WTC11 (cell line): ENCODE measurements at regions not wholly inside any gene's neighbourhood (a gene's known extent, or its start where the extent isn't known, plus 50 kb on each side); places are given as distances from the start of the nearest gene placed in this dataset.

Source experiments
- ATAC-seq: fragments of 200-7000 bp; cut with Tn5 transposase; 2 replicates; pipeline ENCODE4 v1.10.0; 2021; ENCODE audit warnings: mild to moderate bottlenecking, moderate library complexity
- CTCF ChIA-PET: fragments of 300-600 bp; sonication (Branson Sonifier 250); formaldehyde crosslinking; loops from one replicate; lab custom pipeline; 2021; ENCODE audit warnings: antibody characterized with exemption; lab: Charles Lee
- POLR2A ChIA-PET: fragments of 350-600 bp; sonication (Branson Sonifier 250); formaldehyde crosslinking; loops from one replicate; lab custom pipeline; 2021; ENCODE audit warnings: antibody characterized with exemption; lab: Charles Lee
- DNase-seq: peaks from one replicate; pipeline ENCODE4 v3.0.0; 2021; ENCODE audit warnings: low spot score
- H3K27ac Mint-ChIP-seq: 2 replicates; pipeline ENCODE4 v1.8.0; 2021; ENCODE audit warnings: mixed read lengths
- H3K27me3 Mint-ChIP-seq: 2 replicates; pipeline ENCODE4 v1.8.0; 2021; ENCODE audit warnings: low read depth, mild to moderate bottlenecking, moderate library complexity, mixed read lengths
- H3K36me3 Mint-ChIP-seq: 2 replicates; pipeline ENCODE4 v1.8.0; 2021; ENCODE audit warnings: mixed read lengths
- H3K4me1 Mint-ChIP-seq: 2 replicates; pipeline ENCODE4 v1.8.0; 2022; ENCODE audit warnings: mixed read lengths
- H3K4me3 Mint-ChIP-seq: 2 replicates; pipeline ENCODE4 v1.8.0; 2021; ENCODE audit warnings: mild to moderate bottlenecking, moderate library complexity, mixed read lengths
- H3K9me3 Mint-ChIP-seq: 2 replicates; pipeline ENCODE4 v1.8.0; 2021; ENCODE audit warnings: mixed read lengths
- ARID4B ChIP-seq: sonication (generic); formaldehyde crosslinking; IDR thresholded peaks from 2 replicates; pipeline ENCODE4 v1.8.0; 2023; ENCODE audit warnings: missing genetic modification reagents, mild to moderate bottlenecking, borderline replicate concordance
- ATF3 ChIP-seq: sonication (generic); formaldehyde crosslinking; conservative IDR thresholded peaks from 2 replicates; pipeline ENCODE4 v1.8.1; 2022; ENCODE audit warnings: mild to moderate bottlenecking, missing genetic modification reagents
- CDX4 ChIP-seq: fragments of 250-450 bp; sonication (Bioruptor Pico); IDR thresholded peaks from 2 replicates; pipeline ENCODE4 v1.9.0; 2021; ENCODE audit warnings: moderate library complexity, mild to moderate bottlenecking, inconsistent platforms, borderline replicate concordance
- CREM ChIP-seq: sonication (generic); formaldehyde crosslinking; IDR thresholded peaks from 2 replicates; pipeline ENCODE4 v1.8.1; 2022; ENCODE audit warnings: mild to moderate bottlenecking, missing genetic modification reagents, moderate library complexity
- E2F1 ChIP-seq: sonication (generic); formaldehyde crosslinking; IDR thresholded peaks from 2 replicates; pipeline ENCODE4 v1.8.0; 2022; ENCODE audit warnings: mild to moderate bottlenecking, missing genetic modification reagents
- EMX1 ChIP-seq: fragments of 250-450 bp; sonication (Bioruptor Pico); IDR thresholded peaks from 2 replicates; pipeline ENCODE4 v1.8.0; 2021; ENCODE audit warnings: mild to moderate bottlenecking
- FOXP4 ChIP-seq: sonication (generic); formaldehyde crosslinking; IDR thresholded peaks from 2 replicates; pipeline ENCODE4 v1.8.0; 2022; ENCODE audit warnings: mild to moderate bottlenecking, missing genetic modification reagents
- IRF2 ChIP-seq: sonication (generic); formaldehyde crosslinking; IDR thresholded peaks from 2 replicates; pipeline ENCODE4 v1.8.0; 2022; ENCODE audit warnings: low read depth, missing genetic modification reagents, borderline replicate concordance
- JUN ChIP-seq: sonication (generic); formaldehyde crosslinking; IDR thresholded peaks from 2 replicates; pipeline ENCODE4 v1.8.0; 2023; ENCODE audit warnings: mild to moderate bottlenecking, missing genetic modification reagents
- NFE2L1 ChIP-seq: sonication (generic); formaldehyde crosslinking; IDR thresholded peaks from 2 replicates; pipeline ENCODE4 v1.8.1; 2023; ENCODE audit warnings: missing genetic modification reagents
- SMAD4 ChIP-seq: sonication (generic); formaldehyde crosslinking; IDR thresholded peaks from 2 replicates; pipeline ENCODE4 v1.8.0; 2022; ENCODE audit warnings: mild to moderate bottlenecking, missing genetic modification reagents
- TCF7 ChIP-seq: sonication (generic); formaldehyde crosslinking; IDR thresholded peaks from 2 replicates; pipeline ENCODE4 v1.8.0; 2022; ENCODE audit warnings: mild to moderate bottlenecking, low read depth, missing genetic modification reagents, moderate library complexity
- TEAD4 ChIP-seq: sonication (generic); formaldehyde crosslinking; IDR thresholded peaks from 2 replicates; pipeline ENCODE4 v1.8.0; 2022; ENCODE audit warnings: mild to moderate bottlenecking, missing genetic modification reagents
- USF1 ChIP-seq: sonication (generic); formaldehyde crosslinking; IDR thresholded peaks from 2 replicates; pipeline ENCODE4 v1.8.0; 2022; ENCODE audit warnings: mild to moderate bottlenecking, missing genetic modification reagents
- ZNF232 ChIP-seq: sonication (generic); formaldehyde crosslinking; IDR thresholded peaks from 2 replicates; pipeline ENCODE4 v1.8.0; 2022; ENCODE audit warnings: mild to moderate bottlenecking, missing genetic modification reagents
- ZNF532 ChIP-seq: fragments of 250-450 bp; sonication (Bioruptor Pico); IDR thresholded peaks from 2 replicates; pipeline ENCODE4 v1.9.0; 2021; ENCODE audit warnings: mild to moderate bottlenecking, borderline replicate concordance
- ZNF671 ChIP-seq: fragments of 250-450 bp; sonication (Bioruptor Pico); IDR thresholded peaks from 2 replicates; pipeline ENCODE4 v1.8.0; 2021; ENCODE audit warnings: mild to moderate bottlenecking

GRCh38 chr14:66119606-66120231 lies 366.5 kb upstream of the CCDC196 start:
- POLR2A ChIA-PET, result interaction anchor here (0.7 kb wide), 1 partner anchor 50 kb away, joined by 3 read pairs; no protein-coding TSS in a partner anchor
- H3K27me3 Mint-ChIP-seq, result peaks cover 5% of the 10 kb centered on the region; the same call in 1 of the 2 replicates
- CTCF ChIA-PET, result no interaction called here
- no peak overlapping the region for H3K27ac Mint-ChIP-seq
- TF ChIP-seq E2F1 (CRISPR knock-in tag) (no peak), ZNF232 (no peak), ZNF671 (CRISPR knock-in tag) (no peak), IRF2 (CRISPR knock-in tag) (no peak), ATF3 (CRISPR knock-in tag) (no peak)
- DNase-seq (no peak), ATAC-seq (no peak)
- no peaks in the 10 kb centered on the region for H3K36me3 Mint-ChIP-seq
- H3K4me1 Mint-ChIP-seq, result peaks cover 32% of the 10 kb centered on the region
- H3K4me3 Mint-ChIP-seq, result no peak overlapping the region
- H3K9me3 Mint-ChIP-seq, result no peaks in the 10 kb centered on the region

GRCh38 chr14:66120402-66120801 lies 365.8 kb upstream of the CCDC196 start:
- Mint-ChIP-seq H3K27ac (no peak overlapping the region), H3K9me3 (peaks cover 4% of the 10 kb centered on the region; the same call in 1 of the 2 replicates), H3K36me3 (no peaks in the 10 kb centered on the region), H3K27me3 (peaks cover 5% of the 10 kb centered on the region; the same call in 1 of the 2 replicates)
- POLR2A ChIA-PET, result interaction anchor here (0.7 kb wide), 1 partner anchor 51 kb away, joined by 3 read pairs; no protein-coding TSS in a partner anchor
- no peak for TF ChIP-seq SMAD4 (CRISPR knock-in tag)
- TF ChIP-seq ZNF532 (CRISPR knock-in tag), result no peak
- TF ChIP-seq TCF7 (CRISPR knock-in tag), result no peak
- no peak for TF ChIP-seq CDX4 (CRISPR knock-in tag)
- TF ChIP-seq EMX1 (CRISPR knock-in tag), result no peak
- TF ChIP-seq CREM (CRISPR knock-in tag), result no peak
- no peak for TF ChIP-seq ARID4B (CRISPR knock-in tag)
- TF ChIP-seq JUN, result no peak
- no peak for TF ChIP-seq FOXP4
- no peak for TF ChIP-seq USF1 (CRISPR knock-in tag)
- no peak for TF ChIP-seq TEAD4 (CRISPR knock-in tag)
- TF ChIP-seq NFE2L1 (CRISPR knock-in tag), result no peak
- TF ChIP-seq, all 79 proteins: peak for 0
- CTCF ChIA-PET, result no interaction called here
- Mint-ChIP-seq H3K4me1 (peaks cover 32% of the 10 kb centered on the region), H3K4me3 (no peak overlapping the region)
- no peak for ATAC-seq
- no peak for DNase-seq
